Progenitor cell of endocrine pancreas (in vitro differentiated cells): ENCODE measurements at regions not wholly inside any gene's neighbourhood (a gene's known extent, or its start where the extent isn't known, plus 50 kb on each side); places are given as distances from the start of the nearest gene placed in this dataset.

Experiments
- DNase-seq: peaks from one replicate; pipeline ENCODE4 v3.0.0; 2021; ENCODE audit warnings: low spot score; ENCODE audit not compliant: unreplicated experiment
- H3K27ac Mint-ChIP-seq: 2 replicates; pipeline ENCODE4 v1.8.0; 2021; ENCODE audit warnings: mild to moderate bottlenecking, moderate library complexity, mixed read lengths
- H3K27me3 Mint-ChIP-seq: 2 replicates; pipeline ENCODE4 v1.8.0; 2021; ENCODE audit warnings: mixed read lengths
- H3K36me3 Mint-ChIP-seq: 2 replicates; pipeline ENCODE4 v1.8.0; 2022; ENCODE audit warnings: mixed read lengths; ENCODE audit not compliant: insufficient read depth
- H3K4me1 Mint-ChIP-seq: 2 replicates; pipeline ENCODE4 v1.8.0; 2021; ENCODE audit warnings: low read depth, mixed read lengths
- H3K4me3 Mint-ChIP-seq: 2 replicates; pipeline ENCODE4 v1.8.0; 2021; ENCODE audit warnings: low read depth, mild to moderate bottlenecking, moderate library complexity, mixed read lengths
- H3K9me3 Mint-ChIP-seq: 2 replicates; pipeline ENCODE4 v1.8.0; 2021; ENCODE audit warnings: low read depth, mixed read lengths
- TF ChIP-seq, protein P1 (sequence below): fragments of 200-600 bp; sonication (generic); IDR thresholded peaks from one replicate; pipeline ENCODE4 v1.5.0; 2021; ENCODE audit warnings: antibody characterized with exemption, mild to moderate bottlenecking; ENCODE audit not compliant: unreplicated experiment

GRCh38 chr1:186530109-186530508 is 69.2 kb upstream of the PDC start:
- Mint-ChIP-seq H3K27ac (no peak overlapping the region), H3K4me3 (no peak overlapping the region), H3K9me3 (peaks cover 3% of the 10 kb centered on the region), H3K4me1 (no peaks in the 10 kb centered on the region), H3K27me3 (no peaks in the 10 kb centered on the region), H3K36me3 (no peaks in the 10 kb centered on the region)
- no peak for DNase-seq
- TF ChIP-seq, protein P1, sequence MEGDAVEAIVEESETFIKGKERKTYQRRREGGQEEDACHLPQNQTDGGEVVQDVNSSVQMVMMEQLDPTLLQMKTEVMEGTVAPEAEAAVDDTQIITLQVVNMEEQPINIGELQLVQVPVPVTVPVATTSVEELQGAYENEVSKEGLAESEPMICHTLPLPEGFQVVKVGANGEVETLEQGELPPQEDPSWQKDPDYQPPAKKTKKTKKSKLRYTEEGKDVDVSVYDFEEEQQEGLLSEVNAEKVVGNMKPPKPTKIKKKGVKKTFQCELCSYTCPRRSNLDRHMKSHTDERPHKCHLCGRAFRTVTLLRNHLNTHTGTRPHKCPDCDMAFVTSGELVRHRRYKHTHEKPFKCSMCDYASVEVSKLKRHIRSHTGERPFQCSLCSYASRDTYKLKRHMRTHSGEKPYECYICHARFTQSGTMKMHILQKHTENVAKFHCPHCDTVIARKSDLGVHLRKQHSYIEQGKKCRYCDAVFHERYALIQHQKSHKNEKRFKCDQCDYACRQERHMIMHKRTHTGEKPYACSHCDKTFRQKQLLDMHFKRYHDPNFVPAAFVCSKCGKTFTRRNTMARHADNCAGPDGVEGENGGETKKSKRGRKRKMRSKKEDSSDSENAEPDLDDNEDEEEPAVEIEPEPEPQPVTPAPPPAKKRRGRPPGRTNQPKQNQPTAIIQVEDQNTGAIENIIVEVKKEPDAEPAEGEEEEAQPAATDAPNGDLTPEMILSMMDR = no peak

- TF ChIP-seq, protein P1 = no peak
- no peak for DNase-seq
- no peaks in the 10 kb centered on the region for H3K27me3 Mint-ChIP-seq
- H3K36me3 Mint-ChIP-seq = no peaks in the 10 kb centered on the region
- no peak overlapping the region for H3K27ac Mint-ChIP-seq
- H3K4me3 Mint-ChIP-seq = no peak overlapping the region
- H3K9me3 Mint-ChIP-seq = peaks cover 20% of the 10 kb centered on the region
- peaks cover 4% of the 10 kb centered on the region for H3K4me1 Mint-ChIP-seq
Observed at GRCh38 chr1:186519982-186520381, 59.1 kb upstream of the PDC start.

- TF ChIP-seq, protein P1 = no peak
- Mint-ChIP-seq H3K9me3 (peaks cover 10% of the 10 kb centered on the region), H3K27ac (no peak overlapping the region), H3K4me3 (no peak overlapping the region), H3K27me3 (no peaks in the 10 kb centered on the region), H3K4me1 (peaks cover 4% of the 10 kb centered on the region), H3K36me3 (no peaks in the 10 kb centered on the region)
- DNase-seq = no peak
Observed at GRCh38 chr1:186518822-186519381, 58.0 kb upstream of the PDC start.

- no peak for DNase-seq
- no peaks in the 10 kb centered on the region for H3K36me3 Mint-ChIP-seq
- no peak overlapping the region for H3K4me3 Mint-ChIP-seq
Observed at GRCh38 chr1:186518395-186518794, 57.5 kb upstream of the PDC start.

GRCh38 chr1:186514367-186514766 is 53.5 kb upstream of the PDC start:
- Mint-ChIP-seq H3K36me3 (no peaks in the 10 kb centered on the region), H3K4me1 (peaks cover 6% of the 10 kb centered on the region), H3K4me3 (no peak overlapping the region), H3K9me3 (peaks cover 3% of the 10 kb centered on the region), H3K27me3 (no peaks in the 10 kb centered on the region), H3K27ac (no peak overlapping the region)
- TF ChIP-seq, protein P1 = no peak
- DNase-seq = no peak

More at GRCh38 chr1:186518395-186518794, 57.5 kb upstream of the PDC start:
- H3K9me3 Mint-ChIP-seq = peaks cover 8% of the 10 kb centered on the region
- TF ChIP-seq, protein P1 = no peak
- H3K27ac Mint-ChIP-seq = no peak overlapping the region
- H3K4me1 Mint-ChIP-seq = peaks cover 4% of the 10 kb centered on the region
- H3K27me3 Mint-ChIP-seq = no peaks in the 10 kb centered on the region
